NOMO-1 treated with dmso at 0.1 percent for 144 hours (cell line): ENCODE measurements at regions not wholly inside any gene's neighbourhood (a gene's known extent, or its start where the extent isn't known, plus 50 kb on each side); places are given as distances from the start of the nearest gene placed in this dataset.
"Not testable (repeated sequence)": the region's sequence is repeated elsewhere in the genome, so short reads cannot be mapped to it uniquely, and the experiment has no call there.

ENCODE experiments used
- DNase-seq: peaks from one replicate; lab custom pipeline; 2025; ENCODE audit not compliant: unreplicated experiment; lab: John Stamatoyannopoulos, UW

- no peak for DNase-seq
Observed at GRCh38 chr2:199040522-199040921, 417.2 kb downstream of the SATB2 start.

DNA sequence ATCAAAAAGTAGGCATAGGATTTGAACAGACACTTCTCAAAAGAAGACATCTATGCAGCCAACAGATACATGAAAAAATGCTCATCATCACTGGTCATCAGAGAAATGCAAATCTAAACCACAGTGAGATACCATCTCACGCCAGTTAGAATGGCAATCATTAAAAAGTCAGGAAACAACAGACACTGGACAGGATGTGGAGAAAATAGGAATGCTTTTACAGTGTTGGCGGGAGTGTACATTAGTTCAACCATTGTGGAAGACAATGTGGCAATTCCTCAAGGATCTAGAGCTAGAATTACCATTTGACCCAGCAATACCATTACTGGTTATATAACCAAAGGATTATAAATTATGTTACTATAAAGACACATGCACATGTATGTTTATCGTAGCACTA lies 424.0 kb downstream of the SATB2 start:
- DNase-seq = not testable (repeated sequence)

GRCh38 chr2:199025146-199025545 lies 432.6 kb downstream of the SATB2 start:
- no peak for DNase-seq

GRCh38 chr2:199024224-199024623 lies 433.5 kb downstream of the SATB2 start:
- no peak for DNase-seq

DNA sequence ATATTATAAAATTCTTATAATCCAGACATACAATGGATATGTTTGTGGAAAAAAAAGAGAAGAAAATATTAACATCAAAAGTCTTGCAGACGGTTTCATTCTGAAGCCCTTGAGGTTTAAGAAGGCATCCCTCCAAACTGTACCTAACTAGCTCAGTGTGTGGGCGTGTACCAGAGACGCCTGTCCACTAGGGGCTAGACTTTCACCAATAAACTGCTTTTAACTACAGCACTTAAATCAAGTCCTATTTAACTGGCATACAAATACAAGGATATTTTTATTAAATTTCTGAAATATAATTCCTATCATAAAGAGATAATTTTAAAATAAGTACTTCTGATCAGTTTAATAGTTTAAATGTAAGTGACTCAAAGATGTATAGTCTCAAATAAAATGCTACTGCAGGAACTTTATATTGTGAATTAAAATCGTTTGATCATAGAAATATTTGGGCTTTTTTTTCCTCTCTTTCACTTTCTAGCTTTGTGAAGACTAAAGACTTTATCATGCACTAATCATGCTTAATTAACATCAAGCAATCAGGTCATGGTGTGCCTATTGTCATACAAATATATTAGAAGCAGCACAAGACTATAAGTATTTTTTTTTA lies 437.7 kb downstream of the SATB2 start:
- no peak for DNase-seq

DNA sequence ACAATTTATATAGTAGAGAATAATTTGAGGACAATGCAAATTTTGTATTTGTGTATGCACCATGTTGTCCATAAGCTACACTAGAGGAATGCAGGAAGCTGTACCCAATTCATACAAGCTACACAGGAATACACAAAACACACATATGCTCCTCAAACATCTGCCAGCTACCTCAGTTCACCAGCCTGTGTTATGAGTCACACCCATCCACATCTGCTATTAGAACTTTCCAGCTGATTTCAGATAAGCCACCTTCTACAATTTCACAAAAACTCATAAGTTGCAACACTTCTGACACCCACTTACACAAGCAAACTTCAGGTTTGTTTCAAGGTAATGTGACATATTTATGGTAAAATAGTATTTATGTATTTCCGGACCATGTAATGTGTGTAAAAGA lies 438.9 kb downstream of the SATB2 start:
- no peak for DNase-seq

- no peak for DNase-seq
Observed at GRCh38 chr2:199015072-199015471, 442.7 kb downstream of the SATB2 start.

DNA sequence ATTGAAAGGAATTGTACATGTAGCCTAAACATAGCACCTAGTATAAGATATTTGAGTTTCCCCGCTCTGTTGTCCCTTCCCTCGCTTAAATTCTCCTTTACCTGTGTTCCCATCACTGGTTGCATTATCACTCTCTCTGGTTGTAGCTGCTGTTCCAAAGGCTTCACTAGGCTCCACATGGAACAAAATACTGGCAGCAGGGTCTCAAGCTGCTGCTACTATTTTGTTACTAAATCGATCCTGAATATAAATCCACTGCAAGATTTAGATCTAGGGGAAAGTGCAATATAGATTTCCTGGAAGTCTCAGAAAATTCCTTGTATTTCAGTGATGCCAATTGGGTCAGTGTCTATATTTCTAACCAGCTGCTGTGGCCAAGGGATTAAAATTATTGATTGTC lies 443.5 kb downstream of the SATB2 start:
- DNase-seq = no peak

- DNase-seq = no peak
Observed at GRCh38 chr2:199011908-199012307, 445.8 kb downstream of the SATB2 start.

GRCh38 chr2:198994678-198995077 lies 463.1 kb downstream of the SATB2 start:
- DNase-seq = no peak

DNA sequence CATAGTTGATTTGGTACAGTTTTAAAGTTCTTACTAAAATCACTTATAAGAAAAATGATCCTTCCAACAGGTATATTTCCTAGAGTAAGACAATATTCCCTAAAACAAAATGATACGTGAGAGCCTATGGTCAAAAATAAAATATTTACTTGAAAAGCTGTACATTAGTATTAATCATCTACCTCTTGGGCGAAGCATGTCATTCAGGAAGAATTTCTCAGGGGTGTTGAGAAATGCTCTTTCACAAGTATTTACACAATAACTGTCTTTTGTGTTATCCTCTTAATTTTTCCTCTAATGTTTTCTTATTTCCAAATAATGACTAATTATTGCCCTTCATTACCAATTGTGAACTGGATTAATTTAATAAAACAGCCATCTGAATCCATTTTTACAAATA lies 466.3 kb downstream of the SATB2 start:
- DNase-seq = no peak

DNA sequence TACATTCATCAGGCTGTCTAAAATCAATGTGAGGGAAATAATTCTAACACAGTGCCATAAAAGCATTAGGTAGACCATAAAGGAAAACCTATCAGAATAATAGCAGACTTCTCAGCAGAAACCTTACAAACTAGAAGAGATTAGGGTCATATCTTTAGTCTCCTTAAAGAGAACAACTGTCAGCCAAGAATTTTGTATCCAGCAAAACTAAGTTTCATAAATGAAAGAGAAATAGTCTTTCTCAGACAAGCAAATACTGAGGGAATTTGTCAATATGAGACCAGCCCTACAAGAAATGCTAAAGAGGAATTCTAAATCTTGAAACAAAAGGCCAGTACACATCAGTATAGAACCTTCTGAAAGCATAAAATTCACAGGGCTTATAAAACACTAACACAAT lies 482.0 kb downstream of the SATB2 start:
- no peak for DNase-seq

DNA sequence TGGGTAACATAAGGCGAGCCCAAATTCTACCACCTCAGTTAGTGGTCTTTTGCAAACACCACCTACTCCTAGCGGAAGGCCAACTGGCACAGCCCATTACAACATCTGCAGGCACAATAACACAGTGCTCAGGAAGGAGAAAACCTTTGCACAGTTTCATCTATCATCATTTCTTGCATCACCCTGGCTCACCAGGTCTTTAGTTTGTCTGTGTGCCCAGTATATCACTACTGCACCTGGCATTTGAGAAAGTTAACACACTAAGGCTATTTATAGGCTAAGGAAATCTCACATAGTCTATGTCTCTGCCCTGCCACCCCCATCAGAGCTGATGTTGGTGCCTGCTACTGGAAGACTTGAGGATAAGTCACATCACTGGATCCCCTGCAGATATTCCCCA lies 484.0 kb downstream of the SATB2 start:
- no peak for DNase-seq

DNA sequence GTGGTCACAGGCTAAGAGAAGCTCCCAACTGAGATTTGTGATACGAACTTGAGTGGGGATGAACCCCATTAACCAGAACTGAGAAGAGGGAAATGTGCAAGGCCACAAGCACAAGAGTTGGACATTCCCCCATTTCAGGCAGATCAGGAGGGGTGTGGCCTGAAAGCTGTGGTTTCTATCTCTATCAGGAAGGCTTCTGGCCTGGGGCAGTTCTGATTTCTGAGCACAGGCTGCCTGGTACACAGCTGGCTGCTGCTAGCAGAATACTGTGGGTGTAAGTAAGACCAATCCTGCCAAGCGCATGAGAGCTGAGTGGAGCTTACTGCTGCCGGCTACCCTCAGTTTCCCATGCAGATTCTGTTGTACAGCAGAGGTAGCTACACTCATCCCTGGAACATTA lies 484.6 kb downstream of the SATB2 start:
- DNase-seq = no peak

GRCh38 chr2:198968545-198968944 lies 489.2 kb downstream of the SATB2 start:
- DNase-seq = no peak

- DNase-seq = no peak
Observed at GRCh38 chr2:198966269-198966668, 491.5 kb downstream of the SATB2 start.

GRCh38 chr2:198961547-198961946 lies 496.2 kb downstream of the SATB2 start:
- no peak for DNase-seq

GRCh38 chr2:198957181-198957580 lies 500.6 kb downstream of the SATB2 start:
- no peak for DNase-seq

GRCh38 chr2:198953328-198953727 lies 504.4 kb downstream of the SATB2 start:
- no peak for DNase-seq

- no peak for DNase-seq
Observed at GRCh38 chr2:198950803-198951202, 506.9 kb downstream of the SATB2 start.

GRCh38 chr2:198945496-198945895 lies 512.2 kb downstream of the SATB2 start:
- DNase-seq = no peak

GRCh38 chr2:198930170-198930569 lies 527.6 kb downstream of the SATB2 start:
- DNase-seq = no peak

- DNase-seq = no peak
Observed at GRCh38 chr2:198928026-198928425, 529.7 kb downstream of the SATB2 start.
